Thoracic aorta (tissue), 2 donors: ENCODE measurements at regions not wholly inside any gene's neighbourhood (a gene's known extent, or its start where the extent isn't known, plus 50 kb on each side); places are given as distances from the start of the nearest gene placed in this dataset.

ENCODE experiments used
- ATAC-seq: fragments of 150-250 bp; one replicate; pipeline ENCODE4 v1.8.0; 2017; ENCODE audit warnings: low read depth; ENCODE audit not compliant: insufficient number of reproducible peaks, low FRiP score
- DNase-seq: peaks from one replicate; pipeline ENCODE4 v3.0.0-alpha.2; 2020; ENCODE audit warnings: low spot score
- H3K27ac ChIP-seq, 2 donors: fragments of 200-600 bp; sonication (generic); 1 replicate in 1 of 2; 2 replicates in 1 of 2; pipeline ENCODE4 v1.5.1; 2016; ENCODE audit warnings: mild to moderate bottlenecking in 2 of 2, moderate library complexity in 2 of 2
- H3K27me3 ChIP-seq: fragments of 200-600 bp; sonication (generic); replicated peaks from 2 replicates; pipeline ENCODE4 v1.6.0; 2016; ENCODE audit warnings: mild to moderate bottlenecking; ENCODE audit not compliant: insufficient read depth
- H3K36me3 ChIP-seq: fragments of 200-600 bp; sonication (generic); one replicate; pipeline ENCODE4 v1.5.1; 2016
- H3K4me1 ChIP-seq, 2 donors: fragments of 200-600 bp; sonication (generic); 1 replicate in 1 of 2; 2 replicates in 1 of 2; pipeline versions ENCODE4 v1.5.1 to v1.6.0; 2016; ENCODE audit warnings: low read depth in 2 of 2, mild to moderate bottlenecking in 1 of 2; ENCODE audit not compliant: control insufficient read depth in 1 of 2
- H3K4me3 ChIP-seq: fragments of 200-600 bp; sonication (generic); 2 replicates; pipeline ENCODE4 v1.5.1; 2016; ENCODE audit warnings: mild to moderate bottlenecking
- H3K9me3 ChIP-seq: fragments of 200-600 bp; sonication (generic); 2 replicates; pipeline ENCODE4 v1.5.1; 2016
- TF ChIP-seq, protein P1 (sequence below): fragments of 200-600 bp; sonication (generic); IDR thresholded peaks from one replicate; pipeline ENCODE4 v1.5.1; 2019; ENCODE audit warnings: antibody characterized with exemption

GRCh38 chr13:40407567-40407966 lies 258.9 kb downstream of the FOXO1 start:
- no peak for DNase-seq
- H3K4me1 ChIP-seq = peaks cover 9 to 10% of the 10 kb centered on the region in 2 donors
- no peak overlapping the region for H3K4me3 ChIP-seq
- no peak for ATAC-seq
- H3K27me3 ChIP-seq = no peaks in the 10 kb centered on the region
- H3K36me3 ChIP-seq = no peaks in the 10 kb centered on the region
- H3K9me3 ChIP-seq = no peaks in the 10 kb centered on the region
- TF ChIP-seq, protein P1, sequence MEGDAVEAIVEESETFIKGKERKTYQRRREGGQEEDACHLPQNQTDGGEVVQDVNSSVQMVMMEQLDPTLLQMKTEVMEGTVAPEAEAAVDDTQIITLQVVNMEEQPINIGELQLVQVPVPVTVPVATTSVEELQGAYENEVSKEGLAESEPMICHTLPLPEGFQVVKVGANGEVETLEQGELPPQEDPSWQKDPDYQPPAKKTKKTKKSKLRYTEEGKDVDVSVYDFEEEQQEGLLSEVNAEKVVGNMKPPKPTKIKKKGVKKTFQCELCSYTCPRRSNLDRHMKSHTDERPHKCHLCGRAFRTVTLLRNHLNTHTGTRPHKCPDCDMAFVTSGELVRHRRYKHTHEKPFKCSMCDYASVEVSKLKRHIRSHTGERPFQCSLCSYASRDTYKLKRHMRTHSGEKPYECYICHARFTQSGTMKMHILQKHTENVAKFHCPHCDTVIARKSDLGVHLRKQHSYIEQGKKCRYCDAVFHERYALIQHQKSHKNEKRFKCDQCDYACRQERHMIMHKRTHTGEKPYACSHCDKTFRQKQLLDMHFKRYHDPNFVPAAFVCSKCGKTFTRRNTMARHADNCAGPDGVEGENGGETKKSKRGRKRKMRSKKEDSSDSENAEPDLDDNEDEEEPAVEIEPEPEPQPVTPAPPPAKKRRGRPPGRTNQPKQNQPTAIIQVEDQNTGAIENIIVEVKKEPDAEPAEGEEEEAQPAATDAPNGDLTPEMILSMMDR = no peak
- no peak overlapping the region for H3K27ac ChIP-seq

DNA sequence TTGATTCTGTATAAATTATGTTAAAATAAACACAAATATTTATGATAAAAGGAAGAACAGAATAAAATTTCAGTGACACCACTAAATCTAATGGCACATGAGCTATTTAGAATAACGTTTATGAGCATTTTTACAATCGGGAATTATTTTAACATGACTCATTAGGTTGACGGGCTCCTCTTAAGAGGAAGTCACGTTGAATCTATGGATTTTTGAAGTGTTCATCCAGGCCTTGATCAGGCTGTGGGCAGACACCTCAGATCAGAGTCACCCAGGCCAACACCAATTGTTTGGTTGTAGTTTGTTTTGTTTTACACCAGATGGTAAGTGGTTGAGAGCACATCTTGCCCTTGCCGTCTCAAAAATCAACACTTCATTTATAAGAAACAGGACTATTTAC lies 257.8 kb downstream of the FOXO1 start:
- peaks cover 0 to under 1% of the 10 kb centered on the region in 2 donors for H3K4me1 ChIP-seq
- no peaks in the 10 kb centered on the region for H3K36me3 ChIP-seq
- H3K27me3 ChIP-seq = no peaks in the 10 kb centered on the region
- TF ChIP-seq, protein P1 = no peak
- no peak for DNase-seq
- no peaks in the 10 kb centered on the region for H3K9me3 ChIP-seq
- no peak overlapping the region for H3K4me3 ChIP-seq
- no peak overlapping the region for H3K27ac ChIP-seq
- no peak for ATAC-seq

GRCh38 chr13:40409278-40409677 lies 257.2 kb downstream of the FOXO1 start:
- DNase-seq (no peak), ATAC-seq (no peak)
- H3K27ac ChIP-seq = no peak overlapping the region
- H3K36me3 ChIP-seq = no peaks in the 10 kb centered on the region
- H3K4me3 ChIP-seq = no peak overlapping the region
- no peaks in the 10 kb centered on the region for H3K27me3 ChIP-seq
- H3K9me3 ChIP-seq = no peaks in the 10 kb centered on the region
- no peaks in the 10 kb centered on the region for H3K4me1 ChIP-seq
- TF ChIP-seq, protein P1 = no peak

DNA sequence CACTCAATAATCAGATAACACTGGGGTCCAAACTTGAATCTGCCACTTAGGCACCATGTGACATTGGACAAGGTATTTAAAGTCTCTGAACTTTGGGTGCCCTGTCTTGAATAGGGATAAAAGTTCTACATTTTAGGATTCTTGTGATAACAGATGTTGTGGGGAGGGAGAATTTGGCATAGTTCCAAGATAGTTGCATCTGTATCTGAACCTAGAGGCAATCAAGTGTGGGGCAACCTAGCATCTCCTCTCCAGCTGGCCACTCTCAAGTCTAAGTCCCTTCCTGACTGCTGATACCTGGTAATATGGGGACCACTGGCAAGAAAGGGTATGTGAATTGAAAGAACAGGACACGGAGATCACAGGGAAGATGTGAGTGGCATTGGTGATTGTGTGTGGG lies 256.1 kb downstream of the FOXO1 start:
- H3K9me3 ChIP-seq = no peaks in the 10 kb centered on the region
- no peak overlapping the region for H3K4me3 ChIP-seq
- H3K27ac ChIP-seq = no peak overlapping the region
- no peak for ATAC-seq
- H3K36me3 ChIP-seq = no peaks in the 10 kb centered on the region
- TF ChIP-seq, protein P1 = no peak
- no peaks in the 10 kb centered on the region for H3K4me1 ChIP-seq
- no peaks in the 10 kb centered on the region for H3K27me3 ChIP-seq
- DNase-seq = no peak

DNA sequence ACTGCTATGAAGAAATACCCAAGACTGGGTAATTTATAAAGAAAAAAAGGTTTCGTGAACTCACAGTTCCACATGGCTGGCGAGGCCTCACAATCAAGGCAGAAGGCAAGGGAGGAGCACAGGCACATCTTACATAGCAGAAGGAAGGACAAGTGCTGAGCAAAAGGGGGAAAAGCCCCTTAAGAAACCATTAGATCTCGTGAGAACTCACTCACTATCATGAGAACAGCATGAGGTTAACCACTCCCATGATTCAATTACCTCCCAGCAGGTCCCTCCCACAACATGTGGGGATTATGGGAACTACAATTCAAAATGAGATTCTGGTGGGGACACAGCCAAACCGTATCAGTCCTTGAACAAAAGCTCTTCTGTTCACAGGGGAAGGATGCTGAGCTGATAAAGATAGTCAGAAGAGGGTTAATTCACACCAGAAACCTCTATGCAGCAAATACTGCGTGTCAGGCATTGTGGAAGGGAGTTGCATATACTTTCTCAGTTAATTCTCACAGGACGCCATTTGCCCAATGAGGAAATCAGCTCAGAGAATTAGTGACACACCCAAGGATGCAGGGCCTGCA lies 246.2 kb downstream of the FOXO1 start:
- Histone ChIP-seq H3K27me3 (no peaks in the 10 kb centered on the region), H3K27ac (no peak overlapping the region), H3K4me3 (no peak overlapping the region), H3K36me3 (no peaks in the 10 kb centered on the region), H3K4me1 (no peaks in the 10 kb centered on the region), H3K9me3 (no peaks in the 10 kb centered on the region)
- ATAC-seq (no peak), DNase-seq (no peak)
- TF ChIP-seq, protein P1 = no peak
